ENCODE measurements at regions not wholly inside any gene's neighbourhood (a gene's known extent, or its start where the extent isn't known, plus 50 kb on each side); places are given as distances from the start of the nearest gene placed in this dataset.

- no peak for DNase-seq (ENCODE audit: low read depth)
- no peak for TF ChIP-seq CTCF (IDR thresholded peaks at IDR 0.05; ENCODE audit: control insufficient read depth, insufficient read depth, low read depth, low read length, missing control alignments)
These were observed 210.4 kb downstream of the METTL4 start for GRCh38 chr18:2360861-2361260.

GRCh38 chr18:2368102-2368501 is 203.2 kb downstream of the METTL4 start:
- H3K4me3 ChIP-seq (ENCODE audit: control insufficient read depth, low read depth, low read length): no peak overlapping the region
- no peak for TF ChIP-seq CTCF (IDR thresholded peaks at IDR 0.05; ENCODE audit: control insufficient read depth, insufficient read depth, low read depth, low read length, missing control alignments)
- DNase-seq (ENCODE audit: low read depth): no peak

More at GRCh38 chr18:2360861-2361260, 210.4 kb downstream of the METTL4 start:
- H3K4me3 ChIP-seq (ENCODE audit: control insufficient read depth, low read depth, low read length): no peak overlapping the region

GRCh38 chr18:2376707-2377106 is 194.6 kb downstream of the METTL4 start:
- DNase-seq (ENCODE audit: low read depth): no peak
- H3K4me3 ChIP-seq (ENCODE audit: control insufficient read depth, low read depth, low read length): no peak overlapping the region
- TF ChIP-seq CTCF (IDR thresholded peaks at IDR 0.05; ENCODE audit: control insufficient read depth, insufficient read depth, low read depth, low read length, missing control alignments): no peak

- TF ChIP-seq CTCF (IDR thresholded peaks at IDR 0.05; ENCODE audit: control insufficient read depth, insufficient read depth, low read depth, low read length, missing control alignments): no peak
- H3K4me3 ChIP-seq (ENCODE audit: control insufficient read depth, low read depth, low read length): no peak overlapping the region
- DNase-seq (ENCODE audit: low read depth): no peak
These were observed 191.2 kb downstream of the METTL4 start for GRCh38 chr18:2380101-2380500.

GRCh38 chr18:2381539-2381938 is 189.8 kb downstream of the METTL4 start:
- H3K4me3 ChIP-seq (ENCODE audit: control insufficient read depth, low read depth, low read length): no peak overlapping the region
- no peak for DNase-seq (ENCODE audit: low read depth)
- no peak for TF ChIP-seq CTCF (IDR thresholded peaks at IDR 0.05; ENCODE audit: control insufficient read depth, insufficient read depth, low read depth, low read length, missing control alignments)

GRCh38 chr18:2387588-2387987 is 183.7 kb downstream of the METTL4 start:
- DNase-seq (ENCODE audit: low read depth): no peak
- no peak overlapping the region for H3K4me3 ChIP-seq (ENCODE audit: control insufficient read depth, low read depth, low read length)
- no peak for TF ChIP-seq CTCF (IDR thresholded peaks at IDR 0.05; ENCODE audit: control insufficient read depth, insufficient read depth, low read depth, low read length, missing control alignments)

- H3K4me3 ChIP-seq (ENCODE audit: control insufficient read depth, low read depth, low read length): no peak overlapping the region
- TF ChIP-seq CTCF (IDR thresholded peaks at IDR 0.05; ENCODE audit: control insufficient read depth, insufficient read depth, low read depth, low read length, missing control alignments): no peak
- DNase-seq (ENCODE audit: low read depth): no peak
These were observed 181.1 kb downstream of the METTL4 start for GRCh38 chr18:2390158-2390557.

Data from AG09309 (cell line).